Neural cell (in vitro differentiated cells): ENCODE measurements at regions not wholly inside any gene's neighbourhood (a gene's known extent, or its start where the extent isn't known, plus 50 kb on each side); places are given as distances from the start of the nearest gene placed in this dataset.

Experiments used
- H2AFZ ChIP-seq: fragments of 200-600, 300-800 bp; sonication (generic), shearing (Covaris generic); 2 replicates; pipeline ENCODE4 v1.6.0; 2014; ENCODE audit warnings: low read depth, mild to moderate bottlenecking, antibody characterized with exemption, low read length, moderate library complexity
- H3F3A ChIP-seq: fragments of 200-600 bp; shearing (Covaris generic); 2 replicates; pipeline ENCODE4 v1.6.1; 2016; ENCODE audit warnings: mild to moderate bottlenecking, moderate library complexity, mixed read lengths, antibody characterized with exemption, low read length; ENCODE audit not compliant: insufficient read depth, poor library complexity, severe bottlenecking
- H3K27ac ChIP-seq: fragments of 200-600, 300-800 bp; sonication (generic), shearing (Covaris generic); 2 replicates; pipeline ENCODE4 v1.5.1; 2014; ENCODE audit warnings: mild to moderate bottlenecking, low read length, moderate library complexity
- H3K27me3 ChIP-seq: fragments of 300-800, 200-600 bp; sonication (generic), shearing (Covaris generic); 2 replicates; pipeline ENCODE4 v1.6.0; 2014; ENCODE audit warnings: mild to moderate bottlenecking, low read depth, low read length, moderate library complexity; ENCODE audit not compliant: insufficient read depth
- H3K36me3 ChIP-seq: fragments of 300-800, 200-600 bp; sonication (generic), shearing (Covaris generic); 2 replicates; pipeline ENCODE4 v1.5.1; 2014; ENCODE audit warnings: mild to moderate bottlenecking, antibody characterized with exemption, low read length, moderate library complexity; ENCODE audit not compliant: insufficient read depth
- H3K4me2 ChIP-seq: fragments of 300-800, 200-600 bp; sonication (generic), shearing (Covaris generic); 2 replicates; pipeline ENCODE4 v1.6.0; 2014; ENCODE audit warnings: mild to moderate bottlenecking, low read length
- H3K4me3 ChIP-seq: fragments of 300-800, 200-600 bp; sonication (generic), shearing (Covaris generic); 2 replicates; pipeline ENCODE4 v1.5.1; 2014; ENCODE audit warnings: mild to moderate bottlenecking, low read length, moderate library complexity
- H3K79me2 ChIP-seq: fragments of 200-600 bp; shearing (Covaris generic); replicated peaks from 2 replicates; pipeline ENCODE4 v1.6.0; 2014; ENCODE audit warnings: mild to moderate bottlenecking, low read length, moderate library complexity; ENCODE audit not compliant: insufficient read depth
- H3K9ac ChIP-seq: fragments of 300-800, 200-600 bp; sonication (generic), shearing (Covaris generic); 2 replicates; pipeline ENCODE4 v1.6.1; 2016; ENCODE audit warnings: mild to moderate bottlenecking, low read length, mixed read lengths
- H3K9me2 ChIP-seq: fragments of 200-600 bp; shearing (Covaris generic); 2 replicates; pipeline ENCODE4 v1.6.1; 2016; ENCODE audit warnings: mild to moderate bottlenecking, low read length, mixed read lengths; ENCODE audit not compliant: insufficient read depth
- H3K9me3 ChIP-seq: fragments of 200-600, 300-800 bp; sonication (generic), shearing (Covaris generic); 2 replicates; pipeline ENCODE4 v1.6.1; 2016; ENCODE audit warnings: mild to moderate bottlenecking, mixed run types, low read length, moderate library complexity, mixed read lengths
- H4K20me1 ChIP-seq: fragments of 200-600 bp; shearing (Covaris generic); 2 replicates; pipeline ENCODE4 v1.6.1; 2016; ENCODE audit warnings: mild to moderate bottlenecking, mixed run types; ENCODE audit not compliant: insufficient read depth
- CTCF ChIP-seq: fragments of 450-650 bp; IDR thresholded peaks from 2 replicates; pipeline ENCODE4 v1.5.1; 2014; ENCODE audit warnings: antibody characterized with exemption, mild to moderate bottlenecking, moderate library complexity; ENCODE audit not compliant: poor library complexity, severe bottlenecking
- EP300 ChIP-seq: fragments of 450-650 bp; conservative IDR thresholded peaks from 2 replicates; pipeline ENCODE4 v1.6.1; 2014; ENCODE audit warnings: antibody characterized with exemption, mild to moderate bottlenecking, moderate library complexity; ENCODE audit not compliant: poor library complexity, severe bottlenecking
- EZH2 ChIP-seq: fragments of 200-600, 300-800 bp; shearing (Covaris generic), sonication (generic); IDR thresholded peaks from 2 replicates; pipeline ENCODE4 v1.6.1; 2014; ENCODE audit warnings: antibody characterized with exemption, low read length, borderline replicate concordance, mild to moderate bottlenecking; ENCODE audit not compliant: insufficient read depth, poor library complexity, severe bottlenecking
- MXI1 ChIP-seq: fragments of 450-650 bp; conservative IDR thresholded peaks from 2 replicates; pipeline ENCODE4 v1.6.1; 2014; ENCODE audit warnings: antibody characterized with exemption, mild to moderate bottlenecking; ENCODE audit not compliant: poor library complexity, severe bottlenecking
- POLR2AphosphoS5 ChIP-seq: IDR thresholded peaks from 2 replicates; pipeline ENCODE4 v1.6.1; 2012
- RAD21 ChIP-seq: fragments of 450-650 bp; conservative IDR thresholded peaks from 2 replicates; pipeline ENCODE4 v1.6.1; 2014; ENCODE audit warnings: antibody characterized with exemption, mild to moderate bottlenecking, moderate library complexity
- REST ChIP-seq: IDR thresholded peaks from 2 replicates; pipeline ENCODE4 v1.6.1; 2012; ENCODE audit warnings: borderline replicate concordance
- SMC3 ChIP-seq: fragments of 450-650 bp; conservative IDR thresholded peaks from 2 replicates; pipeline ENCODE4 v1.6.1; 2014; ENCODE audit warnings: antibody characterized with exemption, mild to moderate bottlenecking, moderate library complexity; ENCODE audit not compliant: poor library complexity
- TAF1 ChIP-seq: IDR thresholded peaks from 2 replicates; pipeline ENCODE4 v1.6.1; 2012; ENCODE audit warnings: low read depth

- H4K20me1 ChIP-seq: no peaks in the 10 kb centered on the region
- H2AFZ ChIP-seq: no peak overlapping the region
- H3K27ac ChIP-seq: no peak overlapping the region
- H3K4me2 ChIP-seq: no peak overlapping the region
- no peaks in the 10 kb centered on the region for H3K27me3 ChIP-seq
- no peaks in the 10 kb centered on the region for H3K36me3 ChIP-seq
- H3K9ac ChIP-seq: no peak overlapping the region
- no peaks in the 10 kb centered on the region for H3K9me3 ChIP-seq
- no peaks in the 10 kb centered on the region for H3K79me2 ChIP-seq
- H3K4me3 ChIP-seq: no peak overlapping the region
- TF ChIP-seq EP300: no peak
- no peak for TF ChIP-seq CTCF
- H3F3A ChIP-seq: no peaks in the 10 kb centered on the region
- H3K9me2 ChIP-seq: no peaks in the 10 kb centered on the region
Observed at GRCh38 chr6:122878796-122879195, 89.7 kb downstream of the SMPDL3A start.

GRCh38 chr6:122886481-122886880 lies 97.4 kb downstream of the SMPDL3A start:
- Histone ChIP-seq H3K36me3 (no peaks in the 10 kb centered on the region), H3K27me3 (no peaks in the 10 kb centered on the region), H4K20me1 (no peaks in the 10 kb centered on the region), H3F3A (no peaks in the 10 kb centered on the region), H3K27ac (no peak overlapping the region), H3K4me3 (no peak overlapping the region), H3K9me3 (no peaks in the 10 kb centered on the region), H2AFZ (no peak overlapping the region), H3K9me2 (no peaks in the 10 kb centered on the region), H3K4me2 (no peak overlapping the region), H3K79me2 (no peaks in the 10 kb centered on the region), H3K9ac (no peak overlapping the region)
- TF ChIP-seq TAF1: no peak
- TF ChIP-seq SMC3: no peak
- TF ChIP-seq CTCF: no peak
- no peak for TF ChIP-seq RAD21
- no peak for TF ChIP-seq EP300
- no peak for TF ChIP-seq POLR2AphosphoS5

DNA sequence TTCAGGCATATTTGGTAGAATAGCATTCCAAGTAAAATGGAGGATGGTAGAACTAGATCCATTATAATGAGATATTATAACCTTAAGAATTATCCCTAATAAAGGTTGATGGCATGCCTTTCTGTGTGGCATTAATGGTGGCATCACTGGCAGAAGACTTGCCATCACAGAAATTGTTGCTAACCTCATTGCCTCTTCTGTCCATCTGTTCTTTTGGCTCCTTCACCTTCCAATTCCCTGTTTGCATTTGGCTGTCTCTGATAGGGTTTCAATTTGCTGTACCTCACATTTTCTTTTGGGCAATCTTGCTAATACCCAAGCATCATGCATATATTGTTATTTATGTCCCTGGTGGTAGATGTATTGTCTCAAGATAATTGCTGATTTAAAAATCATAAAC lies 98.9 kb downstream of the SMPDL3A start:
- H3K36me3 ChIP-seq: no peaks in the 10 kb centered on the region

More for the DNA sequence above, 98.9 kb downstream of the SMPDL3A start:
- Histone ChIP-seq H3K79me2 (no peaks in the 10 kb centered on the region), H4K20me1 (no peaks in the 10 kb centered on the region), H3F3A (no peaks in the 10 kb centered on the region), H3K9me2 (no peaks in the 10 kb centered on the region), H3K9ac (no peak overlapping the region), H3K4me2 (no peak overlapping the region), H2AFZ (no peak overlapping the region), H3K27me3 (no peaks in the 10 kb centered on the region), H3K4me3 (no peak overlapping the region), H3K9me3 (no peaks in the 10 kb centered on the region), H3K27ac (no peak overlapping the region)
- no peak for TF ChIP-seq SMC3
- TF ChIP-seq POLR2AphosphoS5: no peak
- no peak for TF ChIP-seq MXI1
- no peak for TF ChIP-seq RAD21
- TF ChIP-seq CTCF: no peak
- no peak for TF ChIP-seq REST
- TF ChIP-seq TAF1: no peak
- TF ChIP-seq EZH2: no peak
- no peak for TF ChIP-seq EP300
